ENCODE measurements at regions not wholly inside any gene's neighbourhood (a gene's known extent, or its start where the extent isn't known, plus 50 kb on each side); places are given as distances from the start of the nearest gene placed in this dataset.

- no peak for TF ChIP-seq CTCF (IDR thresholded peaks at IDR 0.05)
- no peak for TF ChIP-seq POLR2AphosphoS5 (IDR thresholded peaks at IDR 0.05; ENCODE audit: low read depth, low read length)
- TF ChIP-seq REST (IDR thresholded peaks at IDR 0.05; ENCODE audit: insufficient read depth in 1 of 2, low read depth in 2 of 2, low read length in 1 of 2) = no peak
These were observed 163.0 kb downstream of the DDX1 start for GRCh38 chr2:15754703-15755099.
